HUDEP-2 (cell line): ENCODE measurements at regions not wholly inside any gene's neighbourhood (a gene's known extent, or its start where the extent isn't known, plus 50 kb on each side); places are given as distances from the start of the nearest gene placed in this dataset.

Experiments used
- DNase-seq, 76 experiments: peaks; one replicate each; lab custom pipeline; 2025; ENCODE audit not compliant: unreplicated experiment in 76 of 76; lab: John Stamatoyannopoulos, UW

- no peak for DNase-seq
Observed at GRCh38 chr14:76974365-76974764, 54.1 kb downstream of the IRF2BPL start.

- no peak for DNase-seq
Observed at GRCh38 chr14:76971549-76971948, 57.0 kb downstream of the IRF2BPL start.

- no peak for DNase-seq
Observed at GRCh38 chr14:76968621-76969063, 59.9 kb downstream of the IRF2BPL start.

GRCh38 chr14:76967788-76968187 is 60.7 kb downstream of the IRF2BPL start:
- DNase-seq = no peak

DNA sequence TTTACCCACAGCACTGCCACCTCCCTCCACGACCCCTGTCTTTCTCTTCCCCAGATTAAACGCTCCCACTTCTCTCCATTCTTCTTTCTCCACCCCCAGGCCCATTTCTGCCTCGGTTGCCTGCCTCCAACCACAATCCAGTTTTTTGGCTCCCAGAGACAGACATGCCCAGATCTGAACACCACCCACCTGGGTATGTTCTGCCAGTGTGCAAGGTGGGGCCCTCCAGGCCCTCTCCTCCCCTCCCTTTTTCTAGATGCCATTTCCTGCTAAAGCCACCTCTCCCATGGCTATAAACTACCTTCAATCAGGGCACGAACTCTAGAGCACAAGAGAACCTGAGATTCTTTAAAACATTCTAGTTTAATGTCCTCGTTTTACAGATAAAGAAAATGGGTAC is 63.3 kb downstream of the IRF2BPL start:
- no peak for DNase-seq

- DNase-seq = no peak
Observed at GRCh38 chr14:76964695-76965094, 63.8 kb downstream of the IRF2BPL start.

GRCh38 chr14:76963372-76963771 is 65.1 kb downstream of the IRF2BPL start:
- DNase-seq = no peak

DNA sequence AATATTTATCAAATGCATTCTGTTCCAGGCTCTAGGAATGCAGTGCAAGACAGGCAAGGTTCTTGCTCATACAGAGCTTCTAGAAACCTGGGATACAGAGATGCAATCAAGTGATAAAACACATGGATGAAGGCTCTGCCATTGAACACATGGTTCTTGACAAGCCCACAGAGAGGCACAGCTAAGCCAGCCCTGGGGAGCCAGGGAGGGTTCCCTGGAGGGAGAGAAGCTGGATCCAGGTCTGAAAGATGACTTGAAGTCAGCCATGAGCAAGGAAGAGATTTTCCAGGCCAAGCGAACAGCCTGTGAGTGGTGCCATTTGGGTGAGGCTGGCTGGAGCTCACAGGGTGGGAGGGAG is 66.2 kb downstream of the IRF2BPL start:
- DNase-seq = no peak

DNA sequence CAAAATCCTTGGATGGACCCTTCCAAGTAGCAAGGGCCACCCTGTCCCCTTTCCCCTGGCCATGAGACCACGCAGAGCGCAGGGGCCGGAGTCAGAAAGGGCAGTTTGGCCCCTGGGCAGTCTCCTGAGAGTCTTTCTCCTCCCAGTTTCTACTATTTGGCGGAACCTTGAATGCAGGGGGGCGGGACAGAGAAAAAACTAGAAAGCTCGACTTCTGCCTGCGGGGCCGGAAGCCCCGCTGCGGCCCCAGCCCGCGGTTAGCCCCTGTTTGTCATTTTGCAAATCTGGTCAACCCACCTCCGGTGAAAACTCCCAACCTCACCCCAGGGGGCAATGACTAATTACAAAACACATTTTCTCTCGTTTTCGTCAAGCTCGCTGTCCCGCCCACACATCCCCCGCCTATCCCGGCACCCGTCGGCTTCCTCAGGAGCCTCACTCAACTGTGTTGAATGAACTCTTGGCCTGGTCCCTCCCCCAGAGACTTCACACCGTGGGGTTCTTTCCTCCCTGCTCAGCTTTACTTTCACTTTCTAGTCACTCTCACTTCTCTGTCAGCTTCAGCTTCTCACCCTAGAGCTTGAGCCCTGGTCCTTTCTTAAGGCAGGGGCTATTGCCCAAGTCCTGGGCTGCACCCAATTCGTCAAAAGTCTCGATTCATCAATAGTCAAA is 66.7 kb downstream of the IRF2BPL start:
- peak in 68 of 76 experiments; percentile 9 to 86 (median 60) for DNase-seq

DNA sequence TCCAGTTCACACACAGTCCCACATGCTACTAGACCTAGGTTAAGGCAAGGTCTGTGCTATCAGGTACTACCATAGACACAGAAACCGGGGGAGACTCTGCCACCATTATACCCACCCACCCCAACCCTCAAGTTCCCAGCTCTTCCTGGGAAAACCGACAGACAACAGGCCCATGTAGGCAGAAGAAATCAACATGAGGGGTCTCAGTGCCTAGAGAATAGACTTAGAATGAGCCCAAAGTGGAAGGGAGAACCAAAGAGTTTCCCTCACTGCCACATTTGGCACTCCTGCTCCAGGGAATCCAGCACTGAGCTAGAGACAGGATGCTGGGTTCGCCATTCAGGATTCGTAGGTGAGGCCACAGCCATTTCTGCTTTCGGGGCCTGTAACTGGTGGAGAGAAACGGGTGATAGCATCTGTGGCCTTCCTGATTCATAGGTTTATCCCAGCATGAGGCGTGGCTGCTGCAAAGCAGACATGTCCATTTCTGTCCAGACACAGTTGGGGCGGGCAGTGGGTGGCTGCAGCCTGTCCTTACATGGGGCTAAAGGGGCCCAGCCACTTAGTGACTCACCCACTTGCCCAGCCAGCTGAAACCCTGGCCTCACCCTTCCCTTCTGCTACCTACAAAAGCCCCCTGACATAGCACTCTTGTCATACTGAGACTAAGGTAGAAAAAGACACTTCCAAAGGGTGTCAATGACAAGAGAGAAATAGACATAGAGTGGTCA is 69.4 kb downstream of the IRF2BPL start:
- DNase-seq = peak in 22 of 76 experiments; percentile 2 to 45 (median 17)

DNA sequence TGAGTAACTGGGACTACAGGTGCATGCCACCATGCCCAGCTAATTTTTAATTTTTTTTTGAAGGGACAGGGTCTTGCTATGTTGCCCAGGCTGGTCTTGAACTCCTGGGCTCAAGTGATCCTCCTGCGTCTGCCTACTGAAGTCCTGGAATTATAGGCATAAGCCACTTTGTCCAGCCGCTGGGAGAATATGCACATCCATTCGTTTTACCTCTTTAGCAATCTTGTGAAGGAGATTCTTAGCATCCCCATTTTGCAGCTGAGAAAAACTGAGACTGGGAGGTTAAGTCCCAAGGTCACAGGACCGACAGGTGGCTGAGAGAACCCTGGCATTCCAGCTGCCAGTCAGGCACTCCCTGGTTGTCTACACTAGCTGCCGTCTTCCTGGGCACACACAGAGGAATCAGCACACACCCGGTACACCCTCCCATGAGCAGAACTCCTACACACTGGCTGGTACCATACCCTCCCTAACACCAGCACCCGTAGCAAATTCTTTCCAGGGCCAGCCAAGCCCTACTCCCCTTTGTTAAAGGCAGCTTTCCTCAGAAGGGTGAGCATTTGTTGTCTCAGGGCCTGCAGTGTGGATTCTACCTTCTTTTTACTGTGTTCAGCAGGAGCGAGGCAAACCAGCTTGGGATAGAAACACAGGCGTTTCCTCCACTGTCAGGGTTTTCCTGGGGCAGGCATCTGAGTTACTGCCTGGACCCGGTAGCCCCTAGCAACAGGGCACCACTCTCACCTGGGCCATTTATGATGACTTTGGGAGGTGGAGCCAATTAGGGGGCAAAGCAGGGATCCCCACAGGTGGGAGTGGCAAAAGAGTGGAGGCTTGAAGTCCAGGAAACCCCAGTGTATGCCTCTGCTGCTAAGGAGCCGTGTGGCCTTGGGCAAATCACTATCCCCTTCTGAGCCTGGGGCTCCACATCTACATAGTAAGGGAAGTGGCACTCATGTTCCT is 70.2 kb downstream of the IRF2BPL start:
- no peak for DNase-seq

GRCh38 chr14:76957224-76957891 is 71.2 kb downstream of the IRF2BPL start:
- DNase-seq = no peak

DNA sequence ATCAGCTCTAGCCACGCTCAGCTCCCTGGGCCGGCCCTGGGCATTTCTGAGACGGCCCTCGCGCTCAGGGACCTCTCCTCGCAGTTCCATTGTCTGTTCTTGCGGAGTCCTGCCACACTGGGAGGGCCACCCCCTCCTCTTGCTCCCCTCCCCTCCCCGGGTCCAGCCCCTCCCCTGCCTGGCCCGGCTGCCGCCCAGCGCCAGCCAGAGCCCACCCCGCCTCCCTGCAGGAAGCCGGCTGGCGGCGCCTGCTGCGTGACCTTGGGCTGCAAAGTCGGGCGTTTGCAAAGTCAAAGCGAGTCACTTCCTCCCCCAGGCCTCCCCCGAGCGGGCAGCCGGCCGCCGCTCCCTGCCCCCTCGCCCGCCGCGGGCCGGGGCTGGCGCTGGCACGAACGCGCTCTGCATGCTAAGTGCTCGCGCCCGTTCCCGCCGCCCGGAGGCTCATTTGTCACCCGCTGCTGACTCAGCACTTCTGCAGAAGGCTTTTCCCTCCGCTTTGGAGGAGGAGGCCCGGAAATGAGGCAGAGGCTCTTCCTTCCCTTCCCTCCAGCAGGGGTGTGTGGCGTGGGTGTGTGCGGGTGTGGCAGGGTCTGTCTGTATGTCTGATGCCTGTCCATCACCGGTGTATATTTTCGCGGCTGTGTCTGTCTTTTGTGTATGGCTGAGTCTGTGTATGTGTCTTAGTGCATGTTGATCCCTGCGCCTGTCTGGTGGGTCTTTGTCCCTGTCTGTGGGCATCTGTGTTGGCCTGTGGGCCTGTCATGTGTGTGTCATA is 72.0 kb downstream of the IRF2BPL start:
- DNase-seq = peak in 75 of 76 experiments; percentile 15 to 93 (median 86)

- DNase-seq = peak in 1 of 76 experiments; percentile 26
Observed at GRCh38 chr14:76955575-76956315, 72.8 kb downstream of the IRF2BPL start.

DNA sequence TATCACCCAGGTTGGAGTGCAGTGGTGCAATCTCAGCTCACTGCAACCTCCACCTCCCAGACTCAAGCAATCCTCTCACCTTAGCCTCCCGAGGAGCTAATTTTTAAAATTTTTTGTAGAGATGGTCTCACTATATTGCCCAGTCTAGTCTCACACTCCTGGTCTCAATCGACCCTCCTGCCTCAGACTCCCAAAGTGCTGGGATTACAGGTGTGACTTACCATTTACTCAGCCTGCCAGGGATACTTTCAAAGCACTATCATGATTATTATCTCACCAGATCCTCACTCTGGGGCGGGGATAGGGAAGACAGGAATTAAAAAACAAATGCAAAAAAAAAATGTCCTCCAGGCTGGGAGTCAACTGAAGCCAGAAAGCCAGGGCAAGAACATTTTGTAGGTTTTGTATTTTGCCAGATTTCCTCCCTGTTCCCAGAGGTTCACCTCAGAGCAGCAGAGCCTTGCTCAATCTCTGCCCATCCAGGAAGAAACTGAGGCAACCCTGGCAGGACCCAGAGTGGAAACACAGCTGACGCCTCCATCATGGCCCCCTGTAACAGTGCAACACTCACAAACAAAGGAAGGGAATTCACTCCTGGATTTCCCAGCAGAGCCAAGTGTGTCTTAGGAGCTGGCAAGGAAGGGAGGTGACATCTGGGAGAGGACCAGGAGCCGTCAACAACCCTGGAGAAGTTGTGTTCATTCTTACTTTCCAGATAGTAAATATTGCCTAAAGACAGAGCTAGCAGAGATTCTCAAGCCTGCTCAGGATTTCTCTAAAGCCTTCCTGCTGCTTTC is 73.9 kb downstream of the IRF2BPL start:
- no peak for DNase-seq

DNA sequence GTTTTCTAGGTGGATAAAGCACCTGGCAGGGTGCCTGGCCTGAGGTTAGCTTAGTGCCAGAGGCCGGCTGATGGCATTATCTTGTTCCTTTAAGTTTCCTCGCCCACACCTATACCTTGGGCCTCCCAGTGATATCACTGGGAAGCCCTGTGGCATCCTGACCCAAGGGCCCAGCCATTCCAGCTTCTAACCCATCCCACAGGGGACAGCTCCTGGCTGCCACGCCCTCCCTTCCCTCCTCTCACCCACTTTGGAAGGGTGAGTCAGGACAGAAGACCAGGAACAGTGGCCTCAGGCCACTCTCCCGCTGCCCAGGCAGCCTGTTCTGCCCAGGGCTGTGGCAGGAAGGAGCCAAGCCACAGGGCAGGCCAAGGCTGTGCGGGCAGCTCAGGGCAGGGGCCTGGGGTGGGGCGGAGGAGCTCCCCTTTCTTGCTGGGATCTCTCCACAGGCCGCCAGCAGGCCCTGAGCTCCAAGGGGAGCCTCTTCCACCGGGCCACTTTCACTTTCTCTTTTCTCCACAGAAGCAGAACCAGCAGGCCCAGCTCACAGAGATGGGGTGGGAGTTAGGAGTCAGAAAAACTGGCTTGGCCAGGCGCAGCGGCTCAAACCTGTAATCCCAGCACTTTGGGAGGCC is 75.1 kb downstream of the IRF2BPL start:
- DNase-seq = peak in 9 of 76 experiments; percentile 7 to 40 (median 16)

- no peak for DNase-seq
Observed at GRCh38 chr14:76951166-76951565, 77.3 kb downstream of the IRF2BPL start.
